HPDE6-E6E7 (cell line): ENCODE measurements at regions not wholly inside any gene's neighbourhood (a gene's known extent, or its start where the extent isn't known, plus 50 kb on each side); places are given as distances from the start of the nearest gene placed in this dataset.

Experiments
- DNase-seq: peaks from one replicate; pipeline ENCODE4 v3.0.0; 2011; ENCODE audit warnings: missing footprints; ENCODE audit errors: extremely low spot score

- no peak for DNase-seq
Observed at GRCh38 chr6:153251326-153251725, 120.2 kb upstream of the RGS17 start.

GRCh38 chr6:153237670-153238069 lies 106.6 kb upstream of the RGS17 start:
- no peak for DNase-seq

- DNase-seq: peak; percentile 33
Observed at GRCh38 chr6:153231048-153231646, 100.1 kb upstream of the RGS17 start.

- DNase-seq: no peak
Observed at GRCh38 chr6:153218184-153218792, 87.2 kb upstream of the RGS17 start.

- no peak for DNase-seq
Observed at GRCh38 chr6:153216789-153217188, 85.7 kb upstream of the RGS17 start.

GRCh38 chr6:153215242-153215641 lies 84.2 kb upstream of the RGS17 start:
- DNase-seq: no peak

GRCh38 chr6:153214436-153214835 lies 83.4 kb upstream of the RGS17 start:
- no peak for DNase-seq

- no peak for DNase-seq
Observed at GRCh38 chr6:153210083-153210482, 79.0 kb upstream of the RGS17 start.

- no peak for DNase-seq
Observed at GRCh38 chr6:153208706-153209105, 77.6 kb upstream of the RGS17 start.

- no peak for DNase-seq
Observed at GRCh38 chr6:153207617-153208016, 76.5 kb upstream of the RGS17 start.

GRCh38 chr6:153207006-153207405 lies 75.9 kb upstream of the RGS17 start:
- no peak for DNase-seq

- no peak for DNase-seq
Observed at GRCh38 chr6:153192943-153193885, 62.1 kb upstream of the RGS17 start.

- no peak for DNase-seq
Observed at GRCh38 chr6:153183925-153184324, 52.8 kb upstream of the RGS17 start.
